Stimulated activated CD8-positive, alpha-beta memory T cell treated with anti-CD3 and anti-CD28 coated beads, Interleukin-15, amount 100 ng/mL, for 48 hours (primary cell): ENCODE measurements at regions not wholly inside any gene's neighbourhood (a gene's known extent, or its start where the extent isn't known, plus 50 kb on each side); places are given as distances from the start of the nearest gene placed in this dataset.
"Not testable (repeated sequence)": the region's sequence is repeated elsewhere in the genome, so short reads cannot be mapped to it uniquely, and the experiment has no call there.

ENCODE experiments used
- DNase-seq, 2 donors: peaks; one replicate each; pipeline ENCODE4 v3.0.0-alpha.2; 2020; ENCODE audit warnings: low read depth in 2 of 2

DNA sequence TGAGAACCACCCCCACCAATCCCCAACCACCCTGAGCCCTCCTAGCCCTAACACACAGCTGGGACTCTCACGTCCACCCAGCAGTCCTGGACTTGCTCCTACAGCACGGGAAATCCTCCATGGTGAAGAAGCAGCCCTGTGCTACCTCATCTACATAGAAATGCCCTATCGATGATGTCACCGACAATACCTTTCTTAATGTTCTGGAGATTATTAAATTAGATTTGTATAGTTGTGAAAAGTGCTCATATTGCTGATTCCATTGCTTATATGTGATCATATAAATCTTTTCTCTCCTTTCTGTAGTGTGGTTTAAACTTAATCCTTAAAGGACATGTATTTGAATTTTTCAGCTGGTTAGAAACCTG, 97.1 kb downstream of the PPIAL4G start:
- not testable (repeated sequence) for DNase-seq

GRCh38 chr1:148385371-148386030, 97.6 kb downstream of the PPIAL4G start:
- no peak for DNase-seq

GRCh38 chr1:148383966-148384365, 99.1 kb downstream of the PPIAL4G start:
- no peak for DNase-seq

GRCh38 chr1:148379697-148380096, 103.4 kb downstream of the PPIAL4G start:
- no peak for DNase-seq

- no peak for DNase-seq
Observed at GRCh38 chr1:148379170-148379500, 104.0 kb downstream of the PPIAL4G start.

DNA sequence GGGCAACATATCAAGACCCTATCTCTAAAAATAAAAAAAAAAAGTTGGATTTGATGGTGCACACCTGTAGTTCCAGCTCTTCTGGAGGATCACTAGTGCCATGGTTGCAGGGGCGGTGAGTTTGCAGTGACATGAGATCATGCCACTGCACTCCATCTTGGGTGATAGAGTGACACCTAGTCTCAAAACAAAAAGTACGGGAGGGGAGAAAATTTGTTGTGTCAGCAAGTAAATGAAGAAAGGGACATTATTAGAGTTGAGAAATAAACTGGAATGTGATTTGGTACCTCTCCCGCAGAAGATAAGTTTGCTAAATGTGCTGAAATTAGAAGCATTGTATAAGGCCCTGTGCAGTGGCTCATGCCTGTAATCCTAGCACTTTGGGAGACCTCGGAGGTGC, 105.1 kb downstream of the PPIAL4G start:
- not testable (repeated sequence) for DNase-seq

GRCh38 chr1:148377045-148377444, 106.1 kb downstream of the PPIAL4G start:
- not testable (repeated sequence) for DNase-seq

DNA sequence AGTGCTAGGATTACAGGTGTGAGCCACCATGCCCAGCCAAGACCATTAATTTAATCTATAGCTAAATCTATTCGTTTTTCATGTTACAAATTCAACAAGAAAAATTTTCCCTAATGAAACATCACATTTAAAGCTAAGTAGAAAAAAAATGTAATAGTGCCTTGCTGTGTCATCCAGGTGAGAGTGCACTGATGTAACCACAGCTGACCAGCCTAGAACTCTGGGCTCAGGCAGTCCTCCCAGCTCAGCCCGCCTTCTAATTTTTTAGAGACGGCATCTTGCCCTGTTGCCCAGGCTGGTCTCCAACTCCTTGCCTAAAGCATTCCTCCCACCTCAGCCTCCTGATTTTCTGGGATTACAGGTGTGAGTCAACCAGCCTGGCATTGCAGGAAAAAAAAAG, 109.0 kb downstream of the PPIAL4G start:
- DNase-seq: no peak

DNA sequence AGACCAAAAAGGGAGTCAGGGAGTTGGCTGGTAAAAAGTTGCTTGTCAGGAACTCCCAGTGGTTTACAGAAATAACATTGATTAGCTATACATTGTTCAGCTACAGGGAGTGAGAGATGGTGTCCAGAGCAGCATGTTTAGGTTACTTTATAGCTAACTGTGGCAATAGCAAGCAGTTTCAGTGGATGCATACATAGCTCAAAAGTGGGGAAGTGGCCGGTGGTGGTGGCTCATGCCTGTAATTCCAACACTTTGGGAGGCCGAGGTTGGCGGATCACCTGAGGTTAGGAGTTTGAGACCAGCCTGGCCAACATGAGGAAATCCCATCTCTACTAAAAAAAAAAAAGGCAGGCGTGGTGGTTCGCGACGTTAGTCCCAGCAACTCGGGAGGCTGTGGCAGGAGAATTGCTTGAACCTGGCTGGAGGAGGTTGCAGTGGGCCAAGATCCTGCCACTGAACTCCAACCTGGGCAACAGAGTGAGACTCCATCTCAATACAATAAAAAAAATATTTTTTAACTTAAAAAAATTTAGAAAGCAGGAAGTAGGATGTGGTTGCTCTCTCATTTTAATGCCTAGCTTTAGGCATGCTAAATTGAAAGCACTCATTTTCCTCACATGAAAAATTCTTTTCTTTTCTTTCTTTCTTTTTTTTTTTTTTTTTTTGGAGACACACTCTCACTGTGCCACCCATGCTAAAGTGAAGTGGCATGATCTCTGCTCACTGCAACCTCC, 109.7 kb downstream of the PPIAL4G start:
- no peak for DNase-seq

- DNase-seq: no peak
Observed at GRCh38 chr1:148372731-148373130, 110.4 kb downstream of the PPIAL4G start.

DNA sequence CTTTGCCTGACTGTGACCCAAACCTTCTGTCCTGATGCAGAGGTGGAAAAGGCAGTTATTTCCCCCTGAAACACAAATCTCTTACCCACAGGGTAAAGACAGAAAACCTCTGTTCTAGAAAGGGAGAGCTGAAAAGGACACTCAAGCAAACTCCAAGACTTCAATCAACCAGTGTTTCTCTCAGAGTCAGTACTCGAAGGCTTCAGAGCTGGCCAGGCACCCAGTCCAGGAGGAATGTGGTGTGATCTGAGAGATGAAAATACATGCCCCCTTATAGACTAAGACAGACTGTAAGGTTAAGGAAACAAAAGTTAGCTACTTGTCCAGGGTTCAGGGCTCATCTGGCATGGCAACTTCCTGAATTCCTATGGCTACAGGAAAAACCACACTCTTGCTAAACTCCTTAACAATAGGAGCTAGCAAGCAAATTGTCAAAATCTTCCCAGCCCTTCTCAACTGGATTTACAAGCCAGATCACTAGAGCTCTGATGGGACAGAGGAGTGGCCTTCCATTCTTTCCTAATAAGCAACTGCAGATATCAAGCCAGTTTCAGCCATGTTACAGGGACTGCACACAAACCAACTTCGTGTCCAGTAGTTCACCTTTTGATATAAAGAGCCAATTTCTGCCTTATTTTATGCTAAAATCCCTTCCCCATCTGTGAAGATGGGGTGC, 110.9 kb downstream of the PPIAL4G start:
- DNase-seq: not testable (repeated sequence)

DNA sequence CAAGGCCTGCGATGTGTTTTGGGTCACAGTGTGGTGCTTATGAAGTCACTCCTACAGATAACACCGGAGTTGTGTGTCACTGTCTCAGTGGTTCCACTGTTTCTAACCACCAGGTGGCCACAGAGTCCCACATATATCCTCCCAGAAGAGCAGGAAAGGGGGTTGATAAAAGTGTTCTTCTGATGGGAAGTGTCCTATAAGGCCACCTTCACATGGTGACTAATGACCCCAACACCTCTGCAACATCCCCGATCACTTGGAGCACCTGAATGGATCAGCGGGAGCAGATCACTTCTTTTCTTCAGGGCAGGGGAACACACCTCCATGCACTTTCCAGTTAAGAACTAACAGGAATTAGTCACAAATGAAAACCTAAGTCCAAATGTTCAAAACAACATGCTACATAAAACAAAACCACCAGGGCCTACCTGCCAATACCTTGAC, 111.5 kb downstream of the PPIAL4G start:
- DNase-seq: peak; percentile 35 to 61

GRCh38 chr1:148370661-148371060, 112.4 kb downstream of the PPIAL4G start:
- not testable (repeated sequence) for DNase-seq

DNA sequence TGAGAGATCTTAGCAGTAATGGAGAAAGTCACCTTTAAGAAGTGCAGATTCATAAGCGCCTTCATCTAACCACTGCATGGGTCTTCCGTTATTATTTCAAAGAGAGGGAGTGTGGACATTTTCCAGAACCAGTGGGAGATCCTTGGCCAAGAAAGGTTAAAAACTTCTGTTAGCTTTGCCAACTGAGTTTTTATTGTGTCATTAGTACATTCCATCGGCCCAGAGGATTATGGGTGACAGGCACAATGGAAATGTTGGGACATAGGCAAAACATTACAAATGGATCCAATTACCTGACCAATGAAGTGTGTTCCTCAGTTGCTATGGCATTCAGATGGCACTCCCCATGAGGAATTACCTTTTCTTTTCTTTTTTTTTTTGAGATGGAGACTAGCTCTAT, 115.5 kb downstream of the PPIAL4G start:
- DNase-seq: no peak

- not testable (repeated sequence) for DNase-seq
Observed at GRCh38 chr1:148366136-148366753, 116.9 kb downstream of the PPIAL4G start.

- not testable (repeated sequence) for DNase-seq
Observed at GRCh38 chr1:148365151-148365550, 118.0 kb downstream of the PPIAL4G start.

DNA sequence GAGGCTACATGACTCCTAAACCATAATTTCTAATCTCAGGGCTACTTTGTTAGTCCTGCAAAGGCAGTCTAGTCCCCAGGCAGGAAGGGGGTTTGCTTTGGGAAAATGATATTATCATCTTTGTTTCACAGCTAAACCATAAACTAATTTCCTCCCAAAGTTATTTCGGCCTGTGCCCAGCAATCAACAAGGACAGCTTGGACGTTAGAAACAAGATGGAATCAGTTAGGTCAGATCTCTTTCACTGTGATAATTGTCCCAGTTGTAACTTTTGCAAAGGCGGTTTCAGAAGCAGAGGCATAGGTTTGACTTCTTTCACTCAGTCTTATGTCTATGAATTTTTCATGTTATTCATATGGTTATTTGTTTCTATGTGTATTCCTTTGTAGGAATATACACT, 119.1 kb downstream of the PPIAL4G start:
- not testable (repeated sequence) for DNase-seq

GRCh38 chr1:148363439-148363810, 119.7 kb downstream of the PPIAL4G start:
- peak in 1 of 2 donors; percentile 15 for DNase-seq

DNA sequence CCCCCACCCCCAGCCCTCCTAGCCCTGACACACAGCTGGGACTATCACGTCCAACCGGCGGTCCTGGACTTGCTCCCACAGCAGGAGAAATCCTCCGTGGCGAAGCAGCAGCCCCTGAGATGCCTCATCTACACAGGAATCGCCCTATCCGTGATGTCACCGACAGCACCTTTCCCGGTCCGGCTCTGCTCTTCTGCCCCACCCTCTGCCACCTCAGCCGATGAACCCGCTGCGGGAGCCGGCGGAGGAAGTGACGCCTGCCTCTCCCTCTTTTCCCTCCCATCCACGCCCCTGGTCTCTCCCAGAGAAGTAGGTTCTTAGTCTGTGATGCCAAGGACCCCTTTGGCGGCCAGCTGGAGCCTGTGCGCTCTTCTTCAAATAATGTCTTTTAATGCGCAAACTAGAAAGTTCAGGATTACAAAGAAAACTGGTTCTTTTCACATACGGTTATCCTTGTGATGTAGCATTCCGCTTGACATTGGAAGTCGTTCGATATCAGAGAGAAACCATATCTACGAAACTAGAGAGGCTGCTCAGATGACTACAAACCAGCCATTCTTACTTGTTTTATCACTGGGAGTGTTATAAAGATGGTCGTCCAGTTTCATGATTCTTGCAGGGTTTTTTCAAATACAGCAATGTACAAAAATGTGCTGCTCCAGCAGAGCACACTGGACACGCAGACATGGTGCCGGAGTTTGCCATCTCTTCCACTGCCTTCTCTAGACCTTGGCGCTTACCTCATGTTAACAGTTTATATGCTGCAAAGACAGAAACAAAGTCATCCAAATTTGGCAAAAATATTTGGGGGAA, 120.3 kb downstream of the PPIAL4G start:
- DNase-seq: peak; percentile 42 to 58

- peak in 1 of 2 donors; percentile 19 for DNase-seq
Observed at GRCh38 chr1:148362216-148362611, 120.9 kb downstream of the PPIAL4G start.

- peak in 1 of 2 donors; percentile 15 for DNase-seq
Observed at GRCh38 chr1:148361427-148362215, 121.5 kb downstream of the PPIAL4G start.
